NCI-H1105 treated with DMSO at 0.1 percent for 48 hours (cell line): ENCODE measurements at regions not wholly inside any gene's neighbourhood (a gene's known extent, or its start where the extent isn't known, plus 50 kb on each side); places are given as distances from the start of the nearest gene placed in this dataset.
A peak's percentile ranks its signal among the peaks of the same experiment; 100 is the strongest.
"Not testable (repeated sequence)": the region's sequence is repeated elsewhere in the genome, so short reads cannot be mapped to it uniquely, and the experiment has no call there.

Experiments used
- DNase-seq: peaks from one replicate; lab custom pipeline; 2025; lab: John Stamatoyannopoulos, UW

- DNase-seq: no peak
Measured at GRCh38 chr15:62218841-62219240, 53.8 kb upstream of the C2CD4B start.

- DNase-seq: no peak
Measured at GRCh38 chr15:62219799-62220198, 54.7 kb upstream of the C2CD4B start.

GRCh38 chr15:62223020-62223419 is 57.9 kb upstream of the C2CD4B start:
- DNase-seq: no peak

- DNase-seq: no peak
Measured at GRCh38 chr15:62228604-62229003, 63.5 kb upstream of the C2CD4B start.

DNA sequence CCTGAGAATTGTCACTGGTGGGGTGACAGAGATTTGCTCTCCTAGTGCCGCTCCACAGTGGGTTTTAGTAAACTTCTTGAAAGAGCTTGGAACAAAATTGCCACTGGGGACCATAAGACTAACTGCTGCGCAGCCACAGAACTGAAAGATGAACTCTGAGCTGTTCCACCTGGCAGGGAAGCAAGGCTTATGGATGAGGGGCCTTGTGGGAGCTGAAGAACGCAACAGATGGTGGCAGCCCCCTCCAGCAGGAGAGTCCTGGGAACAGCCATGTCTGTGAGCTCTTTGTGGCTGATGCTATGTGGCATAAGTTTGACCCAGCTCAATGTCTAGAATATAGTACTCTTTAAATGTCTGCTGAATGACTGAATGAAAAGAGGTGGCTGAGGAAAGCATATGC is 66.8 kb upstream of the C2CD4B start:
- no peak for DNase-seq

GRCh38 chr15:62240121-62241096 is 75.3 kb upstream of the C2CD4B start:
- DNase-seq: no peak

DNA sequence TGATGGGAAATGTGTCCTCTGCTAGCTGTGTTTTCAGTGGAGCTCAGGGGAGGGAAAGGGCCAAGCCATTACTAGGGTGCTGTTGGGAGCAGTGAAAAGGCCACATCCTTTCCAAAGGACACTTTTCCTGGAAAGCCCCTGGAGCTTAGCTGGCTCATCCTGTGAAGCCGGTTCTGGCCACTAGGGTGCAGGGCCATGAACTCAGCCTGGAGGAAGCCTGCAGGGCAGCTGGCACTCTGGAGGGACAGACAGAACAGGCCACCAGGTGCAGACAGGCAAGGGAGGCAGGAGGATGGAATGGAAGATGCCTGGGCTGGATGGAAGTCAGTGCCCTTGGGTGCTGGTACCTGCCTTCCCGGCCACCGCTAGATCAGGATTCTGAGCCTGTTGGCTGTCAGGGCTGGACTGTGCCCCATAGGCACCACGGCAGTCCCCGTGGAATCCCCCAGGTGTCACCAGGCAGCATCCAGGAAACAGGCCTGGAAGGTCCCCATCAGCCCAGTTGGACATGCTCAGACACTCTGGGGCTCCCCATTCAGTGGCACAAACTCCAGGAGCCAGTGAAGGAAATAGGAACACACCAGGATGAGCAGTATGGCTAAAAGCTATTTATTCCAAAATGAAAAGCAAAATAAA is 76.2 kb upstream of the C2CD4B start:
- DNase-seq: no peak

GRCh38 chr15:62242999-62243398 is 77.9 kb upstream of the C2CD4B start:
- DNase-seq: no peak

DNA sequence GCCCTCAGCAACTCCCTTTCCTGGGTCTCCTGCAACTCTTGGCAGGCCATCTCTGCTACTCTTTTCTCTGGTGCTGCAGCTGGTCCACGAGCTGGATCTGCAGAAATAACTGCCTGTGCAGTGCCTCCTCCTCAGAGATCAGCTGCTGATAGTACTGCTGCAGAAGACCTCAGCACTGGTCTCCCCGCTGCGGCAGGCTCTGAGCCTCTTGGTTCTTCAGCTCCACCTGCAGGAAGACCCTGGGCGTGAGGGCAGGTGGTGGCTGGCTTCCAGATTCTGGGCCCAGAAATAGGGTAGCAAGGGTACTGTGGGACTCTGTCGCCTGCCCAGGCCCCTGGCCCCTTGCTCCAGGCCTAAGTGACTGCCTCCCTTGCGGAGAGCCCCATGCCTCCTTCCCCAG is 79.7 kb upstream of the C2CD4B start:
- no peak for DNase-seq

- DNase-seq: no peak
Measured at GRCh38 chr15:62248277-62248984, 83.3 kb upstream of the C2CD4B start.

- DNase-seq: no peak
Measured at GRCh38 chr15:62249501-62249900, 84.4 kb upstream of the C2CD4B start.

DNA sequence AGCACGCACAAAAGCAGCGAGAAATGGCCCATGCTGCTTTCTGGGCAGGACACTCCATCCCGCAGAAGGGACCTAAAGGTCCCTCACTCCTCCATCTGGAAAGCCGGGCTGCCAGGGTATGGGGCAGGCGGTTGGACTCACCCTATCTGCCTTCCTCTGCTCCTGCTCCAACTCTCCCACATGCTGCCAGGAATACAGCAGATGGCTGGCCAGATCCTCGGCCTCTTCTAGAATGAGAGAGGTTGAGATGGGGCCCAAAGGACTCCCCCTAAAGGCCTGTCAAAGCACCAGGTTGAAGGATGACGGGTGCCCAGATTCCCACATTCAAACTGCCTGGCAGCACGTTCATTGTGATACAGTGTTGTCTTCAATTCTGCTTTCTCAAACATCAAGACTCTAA is 85.1 kb upstream of the C2CD4B start:
- no peak for DNase-seq

DNA sequence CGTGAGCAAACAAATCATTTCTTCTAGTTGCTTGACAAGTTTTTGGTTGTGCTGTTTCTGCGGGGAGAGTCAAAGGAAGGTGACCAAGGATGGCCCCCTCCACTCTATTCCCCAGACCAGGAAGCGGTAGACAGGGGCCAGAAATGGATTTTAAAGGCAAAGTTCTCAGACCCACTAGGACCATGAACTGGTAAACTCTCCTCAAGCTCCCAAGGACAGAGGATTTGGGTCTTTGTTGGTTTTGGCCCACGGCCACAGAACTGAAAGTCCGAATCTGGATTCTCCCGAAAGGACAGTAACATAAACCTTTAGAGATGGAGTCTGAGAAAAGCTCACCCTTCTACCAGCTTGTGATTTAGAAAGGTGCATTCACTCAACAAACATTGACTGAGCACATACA is 85.9 kb upstream of the C2CD4B start:
- DNase-seq: no peak

GRCh38 chr15:62253294-62253693 is 88.2 kb upstream of the C2CD4B start:
- no peak for DNase-seq

- DNase-seq: peak; percentile 35
Measured at GRCh38 chr15:62254137-62254934, 89.3 kb upstream of the C2CD4B start.

DNA sequence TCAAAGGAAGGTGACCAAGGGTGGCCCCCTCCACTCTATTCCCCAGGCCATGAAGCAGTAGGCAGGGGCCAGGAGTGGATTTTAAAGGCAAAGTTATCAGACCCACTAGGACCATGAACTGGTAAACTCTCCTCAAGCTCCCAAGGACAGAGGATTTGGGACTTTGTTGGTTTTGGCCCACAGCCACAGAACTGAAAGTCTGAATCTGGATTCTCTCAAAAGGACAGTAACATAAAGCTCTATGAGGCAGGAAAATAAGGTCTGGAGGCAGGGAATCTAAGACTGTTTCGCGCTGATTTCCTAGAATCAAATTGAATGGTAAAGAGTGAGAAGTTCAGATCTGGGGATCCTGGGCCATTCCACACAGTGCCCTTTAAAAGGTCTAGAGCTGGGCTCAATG is 91.3 kb upstream of the C2CD4B start:
- not testable (repeated sequence) for DNase-seq

- DNase-seq: no peak
Measured at GRCh38 chr15:62257996-62258521, 93.0 kb upstream of the C2CD4B start.

DNA sequence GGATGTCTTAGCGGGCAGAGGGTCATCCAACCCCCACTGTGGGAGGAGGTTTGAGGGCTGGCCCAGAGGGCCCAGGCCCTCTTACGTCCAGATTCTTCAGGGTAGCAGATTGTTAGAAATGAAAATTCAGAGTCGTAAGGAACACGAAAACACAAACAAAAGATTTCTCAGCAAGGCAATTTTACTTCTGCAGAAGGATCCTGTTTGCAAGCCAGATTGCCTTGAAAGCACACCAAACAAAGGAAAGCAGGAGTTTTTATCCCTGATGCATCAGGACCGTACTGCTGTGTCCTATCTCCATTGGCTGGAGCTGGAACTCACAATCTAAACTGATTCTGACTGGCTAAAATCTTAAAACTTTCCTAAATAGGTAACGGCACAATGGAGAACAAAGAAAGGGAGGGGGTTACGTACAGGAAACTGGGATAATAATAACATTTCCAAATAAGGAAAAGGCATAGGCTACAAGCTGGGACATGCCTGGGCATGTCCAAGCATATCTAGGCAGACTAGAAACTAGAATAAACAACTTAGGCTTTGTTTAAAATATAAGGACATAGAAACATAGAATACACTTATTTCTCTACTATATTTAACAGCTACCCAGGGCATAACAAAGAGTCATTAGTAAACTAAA is 97.3 kb upstream of the C2CD4B start:
- DNase-seq: peak; percentile 20

- DNase-seq: no peak
Measured at GRCh38 chr15:62264196-62264595, 99.1 kb upstream of the C2CD4B start.

DNA sequence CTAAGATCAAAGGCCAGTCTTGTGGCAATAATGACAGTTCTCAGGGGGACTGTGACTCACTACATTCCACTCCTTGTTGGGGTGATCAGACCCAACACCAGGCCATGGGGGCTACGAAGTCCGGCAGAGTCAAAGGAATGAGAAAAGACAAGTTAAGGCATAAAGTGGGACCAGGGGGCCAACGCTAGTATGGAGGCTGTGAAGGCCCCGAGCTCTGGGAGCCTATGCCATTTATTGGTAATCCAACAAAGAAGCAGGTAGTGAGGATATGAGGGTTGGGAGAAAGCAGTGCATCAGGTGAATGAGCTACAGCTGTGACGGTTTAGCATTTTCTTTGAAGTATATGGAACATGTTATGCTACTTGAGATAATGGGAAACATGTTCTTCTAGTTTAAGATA is 104.4 kb upstream of the C2CD4B start:
- no peak for DNase-seq
